ENCODE measurements at regions not wholly inside any gene's neighbourhood (a gene's known extent, or its start where the extent isn't known, plus 50 kb on each side); places are given as distances from the start of the nearest gene placed in this dataset.

GRCh38 chr2:100645695-100646429 is 83.1 kb downstream of the PDCL3 start:
- Histone ChIP-seq H3K4me1 (ENCODE audit: control insufficient read depth in 5 of 5, insufficient read depth in 5 of 5, low read length in 5 of 5) (no peaks in the 10 kb centered on the region), H3K27ac (ENCODE audit: low read depth in 1 of 2, low read length in 1 of 2) (no peak overlapping the region), H3K9ac (ENCODE audit: insufficient read depth in 1 of 2, low read length in 2 of 2) (no peak overlapping the region), H3K4me3 (no peak overlapping the region), H3K9me3 (ENCODE audit: control insufficient read depth in 4 of 4, insufficient read depth in 3 of 4, low read length in 3 of 4) (peaks cover 0 to 15% (median 6%) of the 10 kb centered on the region in 4 donors), H3K27me3 (ENCODE audit: control insufficient read depth in 3 of 3, insufficient read depth in 3 of 3, low read length in 2 of 3) (no peaks in the 10 kb centered on the region), H3K36me3 (ENCODE audit: control insufficient read depth in 4 of 4, insufficient read depth in 4 of 4, low read length in 4 of 4) (no peaks in the 10 kb centered on the region)
- ATAC-seq (ENCODE audit: insufficient read depth, low FRiP score) (no peak), DNase-seq (peak in 1 of 3 donors; percentile 22)
- WGBS, 2 donors = 64 to 76% methylated on average over 8 of the region's 8 CpGs
- TF ChIP-seq CTCF (IDR thresholded peaks at IDR 0.05; ENCODE audit: control extremely low read depth, extremely low read depth) = no peak

- Histone ChIP-seq H3K27ac (ENCODE audit: low read depth in 1 of 2, low read length in 1 of 2) (no peak overlapping the region), H3K27me3 (ENCODE audit: control insufficient read depth in 3 of 3, insufficient read depth in 3 of 3, low read length in 2 of 3) (no peaks in the 10 kb centered on the region), H3K36me3 (ENCODE audit: control insufficient read depth in 4 of 4, insufficient read depth in 4 of 4, low read length in 4 of 4) (no peaks in the 10 kb centered on the region), H3K4me1 (ENCODE audit: control insufficient read depth in 5 of 5, insufficient read depth in 5 of 5, low read length in 5 of 5) (no peaks in the 10 kb centered on the region), H3K9ac (ENCODE audit: insufficient read depth in 1 of 2, low read length in 2 of 2) (no peak overlapping the region), H3K4me3 (no peak overlapping the region), H3K9me3 (ENCODE audit: control insufficient read depth in 4 of 4, insufficient read depth in 3 of 4, low read length in 3 of 4) (peaks cover 0 to 15% (median 6%) of the 10 kb centered on the region in 4 donors)
- 90 to 93% methylated on average over 1 of the region's 1 CpG for WGBS, 2 donors
- no peak for TF ChIP-seq CTCF (IDR thresholded peaks at IDR 0.05; ENCODE audit: control extremely low read depth, extremely low read depth)
- ATAC-seq (ENCODE audit: insufficient read depth, low FRiP score) (no peak), DNase-seq (no peak)
These were observed 84.9 kb downstream of the PDCL3 start for GRCh38 chr2:100647709-100648108.

- TF ChIP-seq CTCF (IDR thresholded peaks at IDR 0.05; ENCODE audit: control extremely low read depth, extremely low read depth) = no peak
- H3K27ac ChIP-seq (ENCODE audit: low read depth in 1 of 2, low read length in 1 of 2) = no peak overlapping the region
- ATAC-seq (ENCODE audit: insufficient read depth, low FRiP score) = no peak
These were observed 87.4 kb downstream of the PDCL3 start for GRCh38 chr2:100650151-100650550.

More at GRCh38 chr2:100650151-100650550, 87.4 kb downstream of the PDCL3 start:
- Histone ChIP-seq H3K27me3 (ENCODE audit: control insufficient read depth in 3 of 3, insufficient read depth in 3 of 3, low read length in 2 of 3) (no peaks in the 10 kb centered on the region), H3K36me3 (ENCODE audit: control insufficient read depth in 4 of 4, insufficient read depth in 4 of 4, low read length in 4 of 4) (no peaks in the 10 kb centered on the region), H3K4me1 (ENCODE audit: control insufficient read depth in 5 of 5, insufficient read depth in 5 of 5, low read length in 5 of 5) (no peaks in the 10 kb centered on the region), H3K9me3 (ENCODE audit: control insufficient read depth in 4 of 4, insufficient read depth in 3 of 4, low read length in 3 of 4) (peaks cover 0 to 11% (median 5%) of the 10 kb centered on the region in 4 donors), H3K4me3 (no peak overlapping the region), H3K9ac (ENCODE audit: insufficient read depth in 1 of 2, low read length in 2 of 2) (no peak overlapping the region)
- no peak for DNase-seq
- 74 to 76% methylated on average over 3 of the region's 3 CpGs for WGBS, 2 donors

Data from lung (tissue), 11 donors.